HG03342 (cell line): ENCODE measurements at regions not wholly inside any gene's neighbourhood (a gene's known extent, or its start where the extent isn't known, plus 50 kb on each side); places are given as distances from the start of the nearest gene placed in this dataset.

Experiments used
- ATAC-seq: cut with Tn5 transposase; IDR thresholded peaks from one replicate; pipeline ENCODE4 v1.9.1; 2021; ENCODE audit warnings: mild to moderate bottlenecking, moderate library complexity; ENCODE audit not compliant: unreplicated experiment

DNA sequence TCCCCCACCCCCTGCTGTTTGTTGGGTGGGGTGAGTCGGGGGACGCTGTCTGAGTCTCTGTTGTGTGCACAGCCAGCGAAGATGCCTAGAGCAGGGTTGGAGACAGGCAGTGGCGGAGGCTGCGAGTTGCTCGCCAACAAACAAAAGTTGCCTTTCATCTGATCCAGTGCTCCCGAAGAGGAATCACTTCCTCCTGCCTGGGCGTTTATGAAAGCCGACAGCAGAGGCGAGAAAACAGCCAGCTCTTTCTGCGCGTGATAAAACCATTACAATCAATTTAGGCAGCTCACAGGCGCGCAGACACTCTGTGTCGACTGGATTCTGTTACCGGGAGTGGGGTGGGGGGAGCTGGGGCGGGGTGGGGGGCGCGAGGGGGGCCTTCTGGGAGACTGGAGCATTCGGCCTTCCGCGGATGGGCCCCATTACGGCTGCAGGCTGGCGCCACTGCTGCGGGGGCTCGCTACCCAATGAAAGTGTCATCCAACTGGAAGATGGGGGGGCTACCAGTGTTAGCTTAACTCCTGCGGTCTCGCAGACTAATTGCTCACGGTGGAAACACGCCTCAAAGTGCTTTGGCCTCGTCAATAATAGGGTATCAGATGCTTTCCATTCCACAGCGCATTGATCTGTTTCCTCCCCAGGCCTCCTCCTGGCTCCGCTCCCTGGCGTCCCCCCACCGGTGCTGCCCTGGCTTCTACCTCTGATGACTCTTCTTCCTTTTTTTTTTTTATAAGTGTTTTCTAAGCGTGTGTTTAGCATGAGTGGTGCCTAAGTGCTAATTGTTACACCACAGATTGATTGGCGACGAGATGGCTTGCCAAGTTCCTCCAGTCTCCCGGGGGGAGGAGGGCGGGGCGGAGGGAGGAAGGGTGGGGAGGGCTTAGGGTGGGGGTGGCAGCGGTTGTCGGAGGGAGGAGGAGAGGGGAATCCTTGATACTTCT, 678.4 kb downstream of the MED13L start:
- no peak for ATAC-seq

DNA sequence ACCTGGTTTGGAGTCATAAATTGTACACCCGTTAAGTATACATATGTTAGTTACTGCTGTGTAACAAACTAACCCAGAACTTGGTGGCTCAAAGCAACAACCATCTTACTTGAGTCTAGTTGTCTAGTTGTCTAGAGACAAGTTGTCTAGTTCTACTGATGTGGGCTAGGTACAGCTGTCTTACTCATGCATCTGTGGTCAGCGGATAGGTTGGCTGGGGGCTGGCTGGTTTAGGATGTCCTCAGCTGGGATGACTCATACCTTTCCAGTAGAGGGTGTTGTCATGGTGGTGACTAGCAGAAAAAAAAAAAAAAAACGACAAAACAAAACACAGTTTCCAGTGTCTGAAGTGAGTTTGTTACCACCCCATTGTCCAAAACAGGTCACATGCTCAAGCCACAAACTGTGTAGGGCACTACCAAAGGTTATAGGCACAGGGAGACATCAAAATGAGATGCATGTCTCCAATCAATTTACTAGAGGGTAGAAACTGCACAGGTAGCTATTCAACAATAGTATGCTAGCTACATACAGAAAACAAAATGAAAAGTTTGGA, 680.3 kb downstream of the MED13L start:
- ATAC-seq: no peak

DNA sequence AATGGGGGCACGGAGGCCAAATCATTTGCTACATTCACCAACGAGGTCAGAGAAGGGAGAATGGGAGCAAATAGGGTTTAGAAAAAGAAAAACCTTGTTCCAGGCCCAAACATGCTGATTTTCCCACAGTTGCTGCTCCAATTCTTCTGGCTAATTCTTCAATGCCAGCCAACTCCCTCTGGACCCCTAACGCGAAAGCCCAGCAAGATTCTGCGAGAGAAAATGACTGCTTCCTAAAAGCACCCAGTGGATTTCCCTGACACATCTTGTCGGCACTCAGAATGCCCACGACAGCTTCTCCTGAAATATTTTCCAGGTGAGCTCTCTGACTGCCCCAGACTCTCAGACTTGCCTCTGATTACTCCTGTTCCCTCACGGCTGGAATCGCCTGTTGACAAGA, 689.4 kb downstream of the MED13L start:
- ATAC-seq: no peak

DNA sequence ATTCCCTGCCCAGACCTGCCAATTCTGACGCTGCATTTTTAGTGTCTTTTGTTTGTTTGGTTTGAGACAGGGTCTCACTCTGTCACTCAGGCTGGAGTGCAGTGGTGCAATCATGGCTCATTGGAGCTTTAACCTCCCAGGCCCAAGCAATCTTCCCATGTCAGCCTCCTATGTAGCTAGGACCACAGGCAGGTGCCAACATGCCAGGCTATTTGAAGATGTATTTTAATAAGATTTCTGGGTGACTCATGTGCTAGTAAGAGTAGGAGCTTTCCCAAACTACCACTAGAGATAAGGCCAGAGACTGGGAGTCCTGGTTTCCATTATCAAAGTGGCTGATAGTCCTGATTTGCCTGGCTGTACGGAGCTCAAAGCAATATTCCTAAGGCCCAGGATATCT, 693.3 kb downstream of the MED13L start:
- no peak for ATAC-seq

DNA sequence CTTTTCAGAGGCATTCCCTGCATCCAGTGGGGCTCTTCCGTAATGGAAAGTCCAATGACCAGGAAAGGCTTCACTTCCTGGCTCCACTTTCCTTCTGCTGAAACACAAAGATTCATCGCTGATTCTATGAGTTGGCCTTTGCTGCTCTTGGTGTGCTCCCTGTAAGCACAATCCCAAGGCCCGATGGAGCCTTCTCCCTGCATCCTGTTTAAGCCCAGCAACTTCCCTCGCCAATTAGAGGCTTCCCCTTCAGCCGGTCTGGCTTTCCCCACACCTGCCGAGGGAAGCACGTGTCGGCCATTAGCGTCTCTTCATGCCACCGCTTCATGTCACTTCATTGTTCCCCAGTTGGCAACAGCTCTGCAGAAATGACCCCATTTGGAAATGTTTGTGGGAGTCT, 693.9 kb downstream of the MED13L start:
- no peak for ATAC-seq

DNA sequence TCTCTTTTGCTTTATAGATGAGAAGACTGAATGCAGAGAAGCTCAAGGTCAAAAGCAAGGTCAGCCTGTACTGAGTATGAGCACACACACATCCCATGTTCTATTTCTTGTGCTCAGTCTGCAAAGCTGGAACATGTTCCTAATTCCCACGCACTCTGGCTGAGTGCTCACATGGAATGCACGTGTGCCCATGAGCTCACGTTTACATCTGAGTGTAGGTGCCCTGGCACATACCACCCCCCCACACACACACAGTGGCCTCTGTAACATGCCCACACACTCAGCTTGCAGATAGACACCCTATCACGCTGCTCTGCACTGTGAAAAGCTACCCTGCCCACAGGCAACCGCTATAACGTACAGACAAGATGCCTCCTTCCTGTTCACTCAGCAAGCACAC, 700.1 kb downstream of the MED13L start:
- ATAC-seq: no peak

DNA sequence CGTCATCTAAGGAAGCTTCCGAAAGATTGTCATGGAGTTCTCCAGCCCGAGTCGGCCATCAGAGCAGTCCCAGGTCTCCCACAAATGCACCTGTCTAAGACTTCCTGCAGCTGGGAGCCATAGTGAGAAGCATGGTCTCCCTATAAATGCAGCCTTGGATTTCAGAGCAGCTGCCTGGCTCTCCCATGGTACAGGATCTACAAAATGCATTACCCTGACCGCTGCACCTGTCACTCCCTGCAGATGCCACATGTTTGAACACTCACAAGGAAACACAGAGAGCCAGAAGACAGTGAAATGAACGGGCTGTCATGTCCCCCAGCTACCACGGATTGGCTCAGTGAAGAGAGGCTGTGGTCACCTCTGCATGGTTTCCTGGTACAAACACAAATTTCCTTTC, 702.7 kb downstream of the MED13L start:
- ATAC-seq: no peak

DNA sequence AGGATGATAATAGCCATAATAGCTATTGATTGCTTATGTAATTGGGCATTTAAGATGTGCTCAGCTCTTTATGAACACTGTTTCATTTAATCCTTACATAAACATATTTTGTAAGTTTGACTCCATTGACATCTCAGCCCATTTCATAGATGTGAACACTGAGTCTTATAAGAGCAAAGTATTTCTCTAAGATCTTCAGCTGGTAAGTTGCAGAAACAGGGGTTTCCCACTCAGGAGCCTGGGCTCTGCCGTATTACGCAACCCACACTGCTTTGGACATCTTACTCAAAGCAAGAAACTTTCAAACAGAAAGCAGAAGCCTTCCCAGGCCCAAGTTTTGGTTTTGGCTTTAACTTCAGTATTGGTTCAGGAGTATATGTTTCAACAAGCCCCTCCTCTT, 705.1 kb downstream of the MED13L start:
- peak; percentile 96 for ATAC-seq

DNA sequence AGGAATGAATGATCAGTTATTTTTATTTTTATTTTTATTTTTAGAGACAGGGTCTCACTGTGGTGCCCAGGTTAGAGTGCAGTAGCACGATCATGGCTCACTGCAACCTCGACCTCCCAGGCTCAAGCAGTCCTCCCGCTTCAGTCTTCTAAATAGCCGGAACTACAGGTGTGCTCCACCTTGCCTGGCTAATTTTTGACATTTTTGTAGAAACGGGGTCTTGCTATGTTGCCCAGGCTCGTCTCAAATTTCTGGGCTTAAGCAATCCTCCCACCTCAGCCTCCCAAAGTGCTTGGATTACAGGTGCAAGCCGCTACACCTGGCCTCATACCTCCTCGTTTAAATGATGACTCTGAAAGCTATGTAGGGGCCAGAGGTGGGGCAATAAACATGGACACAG, 706.0 kb downstream of the MED13L start:
- ATAC-seq: no peak

DNA sequence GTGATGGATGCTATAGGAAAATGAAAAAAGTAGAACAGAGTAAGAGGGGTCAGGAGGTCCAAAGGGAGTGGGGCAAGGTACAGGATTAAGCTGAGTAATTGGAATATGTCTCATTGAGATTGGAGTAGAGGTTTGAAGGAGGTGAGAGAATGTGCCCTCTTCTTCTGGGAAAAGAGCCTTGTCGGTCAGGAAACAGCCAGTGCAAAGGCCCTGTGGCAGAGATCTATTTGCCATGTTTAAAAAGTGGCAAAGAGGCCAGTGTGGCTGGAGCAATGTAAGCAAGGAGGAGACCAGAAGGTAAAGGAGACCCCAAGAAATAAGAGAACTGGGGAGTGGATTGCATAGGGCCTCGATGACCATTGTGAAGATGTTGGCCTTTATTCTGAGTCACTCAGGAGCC, 706.5 kb downstream of the MED13L start:
- ATAC-seq: no peak

DNA sequence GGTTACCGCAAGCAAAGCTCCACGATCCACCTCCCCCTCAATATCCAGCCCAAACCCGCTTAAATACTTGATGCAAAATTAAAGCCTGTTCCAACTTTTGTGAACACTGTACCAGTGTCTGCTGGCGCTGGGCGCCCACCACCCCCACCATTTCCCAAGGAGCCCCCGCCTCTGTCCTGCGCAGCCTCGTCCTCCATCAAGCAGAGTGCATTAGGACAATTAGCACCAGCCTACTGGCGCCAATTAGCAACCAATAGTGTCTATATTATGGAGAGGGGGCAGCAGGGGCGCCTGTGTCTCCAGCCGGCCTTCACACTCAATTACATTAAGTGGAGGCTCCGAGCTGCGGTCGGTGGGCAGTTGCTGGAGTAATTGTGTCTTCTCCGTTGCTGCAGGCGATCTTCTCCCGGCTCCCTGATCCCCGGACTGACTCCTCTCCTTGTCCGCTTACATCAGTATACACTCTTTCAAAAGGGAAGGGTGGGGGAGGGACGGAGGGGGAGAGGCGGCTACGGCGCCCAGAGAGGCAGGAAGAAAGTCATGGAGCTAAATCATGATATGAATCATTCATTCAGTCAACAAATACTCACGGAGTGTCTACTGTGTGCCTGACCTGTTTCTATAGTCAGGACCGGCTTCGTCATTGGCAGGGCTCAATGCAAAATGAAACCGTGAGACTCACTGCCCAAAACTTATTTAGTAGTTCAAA, 707.3 kb downstream of the MED13L start:
- ATAC-seq: no peak

DNA sequence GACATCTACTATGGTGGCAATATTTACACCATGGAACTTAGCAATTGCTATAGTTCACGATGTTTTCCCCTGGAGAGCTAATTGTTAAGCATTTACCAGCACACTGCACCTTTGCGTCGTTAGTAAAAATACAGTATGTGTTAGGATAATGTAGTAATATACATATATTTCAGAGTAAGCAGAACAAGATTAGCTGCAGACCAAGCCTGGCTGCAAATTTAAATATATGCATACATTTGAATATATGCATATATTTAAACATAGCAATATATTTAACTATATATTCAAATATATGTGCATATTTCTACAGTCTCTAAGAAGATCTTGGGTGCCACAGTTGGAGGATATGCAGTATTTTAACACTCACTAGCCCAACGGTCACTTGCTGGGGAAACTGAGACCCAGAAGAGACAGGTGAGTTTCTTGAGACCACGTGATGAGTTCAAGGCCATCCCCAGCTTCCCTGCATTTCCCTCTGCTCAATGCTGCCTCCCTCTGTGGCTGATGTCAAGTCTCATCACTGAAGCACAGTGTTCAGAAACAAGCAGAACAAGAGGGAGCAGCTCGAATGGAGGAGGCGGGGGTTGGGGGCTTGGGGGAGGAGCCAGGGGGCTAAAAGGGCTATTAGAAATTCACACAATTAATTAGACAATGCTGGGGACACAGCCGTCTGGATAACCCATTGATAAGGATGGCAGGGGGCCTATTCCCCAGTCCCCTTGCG, 708.0 kb downstream of the MED13L start:
- no peak for ATAC-seq

DNA sequence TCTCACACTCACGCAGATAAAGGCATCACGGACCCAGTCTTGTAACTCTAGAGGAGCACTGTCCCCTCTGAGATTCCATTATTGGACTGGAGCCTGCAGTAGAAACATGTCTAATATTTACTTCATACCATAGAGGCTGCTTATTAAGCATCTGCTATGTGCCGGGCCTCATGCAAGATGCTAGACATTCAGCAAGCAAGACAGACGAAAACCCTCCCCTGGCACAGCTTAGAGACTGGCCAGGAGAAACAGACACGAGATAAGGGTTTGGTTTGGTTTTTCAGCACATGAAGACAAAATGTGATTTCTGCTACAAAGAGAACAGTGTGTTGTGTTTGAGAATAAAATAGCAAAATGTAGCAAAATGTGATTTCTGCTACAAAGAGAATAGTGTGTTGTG, 719.2 kb downstream of the MED13L start:
- no peak for ATAC-seq

DNA sequence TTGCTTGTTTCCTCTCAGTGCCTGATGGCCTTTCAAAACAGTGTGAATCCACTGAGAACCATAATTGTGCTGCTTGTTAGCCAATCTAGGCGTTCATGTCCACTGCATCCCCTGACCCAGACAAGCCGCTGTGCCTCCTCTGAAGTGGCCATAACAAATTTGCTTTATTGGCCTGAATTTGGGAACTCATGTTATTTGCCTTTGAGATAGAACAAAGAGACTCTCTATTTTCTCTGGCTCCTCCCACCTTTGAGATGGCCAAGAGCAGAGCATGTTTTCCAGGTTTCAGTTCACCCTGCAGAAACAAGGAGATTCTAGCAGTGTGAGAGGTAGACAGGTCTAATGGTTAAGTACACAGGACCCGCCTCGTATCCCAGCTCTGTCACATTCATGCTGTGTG, 723.9 kb downstream of the MED13L start:
- no peak for ATAC-seq

DNA sequence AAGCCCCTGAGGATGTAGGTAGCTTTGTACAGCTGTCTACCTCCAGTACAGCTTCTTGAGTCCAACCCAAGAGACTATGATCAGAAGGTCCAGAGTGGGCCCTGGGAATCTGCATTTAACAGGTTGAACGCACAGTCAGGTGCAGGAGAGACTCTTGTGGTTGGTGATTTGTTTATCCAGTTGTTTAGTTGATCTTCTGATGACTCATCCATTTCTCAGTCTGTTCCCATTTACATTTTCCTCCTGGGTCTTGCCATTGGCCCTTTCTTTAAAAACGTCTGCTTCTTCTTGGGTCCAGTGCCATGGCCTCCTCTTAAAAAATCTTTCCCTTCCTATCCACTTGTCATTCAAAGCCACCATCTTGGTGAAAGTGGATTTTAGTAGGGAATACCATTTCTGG, 734.2 kb downstream of the MED13L start:
- ATAC-seq: no peak

DNA sequence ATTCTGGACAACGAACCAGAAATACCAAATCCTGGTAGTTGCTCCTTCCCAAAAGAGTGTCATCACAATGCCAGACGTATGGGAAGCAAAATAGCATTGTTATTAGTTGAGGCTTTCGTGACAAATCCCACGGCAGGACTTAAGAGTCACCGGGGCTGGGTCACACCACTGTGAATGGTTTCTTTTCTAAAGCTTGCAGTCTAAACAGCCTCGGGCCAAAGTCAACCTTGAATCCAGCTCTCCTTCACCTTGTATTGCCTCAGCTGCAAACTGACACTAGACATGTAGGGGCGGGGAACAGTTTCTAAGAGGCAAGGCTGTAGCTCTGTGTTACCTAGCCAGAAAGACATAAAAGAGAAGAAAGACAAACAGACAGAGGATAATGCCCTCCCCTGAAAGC, 734.8 kb downstream of the MED13L start:
- no peak for ATAC-seq

DNA sequence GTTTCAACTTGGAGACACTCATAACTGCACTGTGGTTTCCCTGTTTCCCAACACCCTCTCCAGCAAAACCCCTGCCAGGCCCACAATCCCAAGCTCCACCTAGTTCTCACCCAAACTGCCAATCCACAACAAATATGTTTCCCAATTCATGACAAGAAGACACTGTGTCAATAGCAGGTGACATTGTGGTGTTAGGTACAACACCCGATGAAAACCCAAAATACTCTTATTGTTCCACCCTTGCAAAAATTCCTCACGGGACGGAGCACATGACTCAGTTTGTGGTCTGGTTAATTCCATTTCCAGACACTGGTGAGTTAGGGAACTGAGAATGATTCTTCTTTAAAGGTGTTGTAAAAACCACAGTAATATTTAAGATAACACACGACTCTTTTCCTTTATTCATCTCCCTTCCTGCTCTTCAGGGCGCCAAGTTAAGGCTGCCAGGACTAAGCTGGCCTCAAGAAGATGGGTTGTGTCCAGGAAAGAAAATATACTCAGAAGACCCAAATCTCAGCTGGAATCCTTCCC, 735.5 kb downstream of the MED13L start:
- ATAC-seq: no peak

DNA sequence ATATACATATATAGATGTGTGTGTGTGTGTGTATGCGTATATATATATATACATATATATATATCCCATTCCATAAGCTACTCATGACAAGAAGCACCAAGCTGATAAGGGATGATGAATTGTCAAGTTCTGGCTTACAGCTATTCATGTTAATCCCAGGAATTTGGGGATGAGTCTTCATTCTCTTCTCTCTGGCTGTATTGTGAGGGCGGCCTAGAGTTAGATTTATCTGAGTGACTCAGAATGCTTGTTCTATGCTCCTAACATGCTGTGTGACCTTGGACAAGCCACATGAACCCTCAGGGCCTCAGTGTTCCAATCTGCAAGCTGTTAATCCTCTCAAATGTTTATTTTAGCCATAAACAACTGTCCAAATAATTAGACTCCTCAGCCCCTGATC, 749.0 kb downstream of the MED13L start:
- no peak for ATAC-seq

DNA sequence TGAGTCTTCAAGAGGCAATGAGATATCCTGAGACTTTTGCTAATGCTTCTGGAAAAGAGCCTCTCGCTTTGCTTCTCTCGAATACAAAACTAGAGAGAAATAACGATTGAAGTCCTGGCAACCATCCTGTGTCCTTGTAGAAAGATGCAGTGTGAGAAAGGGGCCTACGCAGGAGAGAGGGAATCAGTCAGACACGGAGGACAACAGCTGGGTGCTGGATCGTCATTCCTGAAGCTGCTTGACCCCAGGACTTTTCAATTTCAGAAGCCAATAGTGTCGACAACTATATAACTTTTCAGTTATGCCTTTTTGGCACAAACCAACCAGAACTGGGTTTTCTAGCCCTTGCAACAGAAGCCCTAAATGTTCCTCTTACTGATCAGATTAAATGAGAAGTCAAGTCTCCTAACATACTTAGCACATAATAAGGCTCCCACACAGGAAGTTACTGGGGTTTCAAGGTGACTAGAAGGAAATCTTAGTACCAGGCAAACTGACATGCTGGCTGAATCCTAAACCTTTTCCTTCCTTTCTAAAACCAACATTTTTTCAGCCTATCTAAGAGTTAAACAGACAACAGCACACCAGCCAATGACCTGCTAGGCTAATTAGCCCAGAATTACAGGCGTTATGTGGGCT, 755.6 kb downstream of the MED13L start:
- no peak for ATAC-seq

DNA sequence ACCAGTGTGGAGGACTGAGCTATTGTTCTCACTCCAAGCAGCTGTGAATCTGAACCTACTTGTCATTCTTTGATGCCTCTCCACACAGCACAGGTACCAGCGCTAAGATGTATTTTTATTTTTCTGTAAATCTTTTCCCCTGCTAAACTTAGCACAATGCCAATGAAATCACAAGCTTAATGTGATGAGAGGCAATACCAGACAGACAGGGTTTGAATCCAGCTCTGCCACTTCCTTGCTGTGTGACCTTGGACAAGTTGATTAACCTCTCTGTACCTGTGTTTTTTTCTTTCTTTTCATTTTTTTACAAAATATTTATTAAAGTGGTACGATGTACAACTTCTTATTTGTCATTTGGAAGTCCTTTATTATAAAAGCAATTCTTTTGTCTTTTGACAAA, 757.6 kb downstream of the MED13L start:
- ATAC-seq: no peak

DNA sequence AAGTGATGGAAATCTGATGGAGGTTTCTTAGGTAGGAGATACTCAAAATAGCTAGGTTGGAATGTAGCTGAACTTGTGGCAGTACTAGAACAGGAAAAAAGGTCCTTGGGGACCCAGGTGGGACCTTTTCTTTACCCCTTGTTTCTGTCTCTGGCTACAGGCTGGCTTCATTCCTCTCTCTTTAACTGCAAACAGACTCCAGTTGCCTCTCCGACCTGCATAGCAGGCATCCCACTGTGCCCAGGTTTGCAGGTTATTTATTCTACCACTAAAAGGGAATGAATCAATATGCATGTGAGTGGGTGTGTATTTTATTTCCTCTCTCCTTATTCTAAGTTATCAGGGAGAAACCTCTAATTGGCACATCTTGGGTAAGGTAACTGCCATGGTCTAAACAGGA, 758.1 kb downstream of the MED13L start:
- ATAC-seq: no peak
